Fibroblast of lung (primary cell): ENCODE measurements at regions not wholly inside any gene's neighbourhood (a gene's known extent, or its start where the extent isn't known, plus 50 kb on each side); places are given as distances from the start of the nearest gene placed in this dataset.
"Not testable (repeated sequence)": the region's sequence is repeated elsewhere in the genome, so short reads cannot be mapped to it uniquely, and the experiment has no call there.

Experiments used
- DNase-seq, 2 donors: peaks; one replicate each; pipeline versions ENCODE4 v3.0.0 to v3.0.0-alpha.2; 2010; ENCODE audit warnings: low read depth in 2 of 2
- H2AFZ ChIP-seq: 2 replicates; pipeline ENCODE4 v1.5.1; 2012; ENCODE audit warnings: low read length, control low read depth, inconsistent platforms
- H3K27ac ChIP-seq: 2 replicates; pipeline ENCODE4 v1.5.1; 2011; ENCODE audit warnings: low read length, control low read depth; ENCODE audit not compliant: insufficient read depth
- H3K27me3 ChIP-seq: 2 replicates; pipeline ENCODE4 v1.5.1; 2011; ENCODE audit warnings: mild to moderate bottlenecking, low read length; ENCODE audit not compliant: control insufficient read depth, insufficient read depth
- H3K36me3 ChIP-seq: 2 replicates; pipeline ENCODE4 v1.5.1; 2011; ENCODE audit warnings: low read length; ENCODE audit not compliant: control insufficient read depth, insufficient read depth
- H3K4me1 ChIP-seq: 2 replicates; pipeline ENCODE4 v1.5.1; 2011; ENCODE audit warnings: low read length; ENCODE audit not compliant: control insufficient read depth, insufficient read depth; ENCODE audit errors: extremely low read depth
- H3K4me2 ChIP-seq: 2 replicates; pipeline ENCODE4 v1.5.1; 2011; ENCODE audit warnings: low read length, control low read depth; ENCODE audit not compliant: insufficient read depth; ENCODE audit errors: extremely low read depth
- H3K4me3 ChIP-seq, 4 experiments: fragments of 200-600 bp in 1 of 4; sonication (generic) in 1 of 4; replicated peaks in 1 of 4; 2 replicates each; pipeline ENCODE4 v1.5.1; 2011 to 2016; ENCODE audit warnings: low read length in 4 of 4, low read depth in 3 of 4, mild to moderate bottlenecking in 3 of 4, control low read depth in 2 of 4, inconsistent platforms in 1 of 4, mixed read lengths in 1 of 4; ENCODE audit not compliant: insufficient read depth in 1 of 4; ENCODE audit errors: control extremely low read depth in 1 of 4
- H3K79me2 ChIP-seq: 2 replicates; pipeline ENCODE4 v1.5.1; 2012; ENCODE audit warnings: mild to moderate bottlenecking, low read length, inconsistent platforms; ENCODE audit not compliant: control insufficient read depth, insufficient read depth
- H3K9ac ChIP-seq: 2 replicates; pipeline ENCODE4 v1.5.1; 2011; ENCODE audit warnings: mild to moderate bottlenecking, low read length, control low read depth; ENCODE audit not compliant: insufficient read depth
- H3K9me3 ChIP-seq: 2 replicates; pipeline ENCODE4 v1.5.1; 2012; ENCODE audit warnings: low read depth, low read length; ENCODE audit not compliant: control insufficient read depth, insufficient read depth
- H4K20me1 ChIP-seq: 2 replicates; pipeline ENCODE4 v1.5.1; 2011; ENCODE audit warnings: low read length; ENCODE audit not compliant: control insufficient read depth, insufficient read depth; ENCODE audit errors: extremely low read depth
- CTCF ChIP-seq, 2 donors: IDR thresholded peaks in 1 of 2; conservative IDR thresholded peaks in 1 of 2; 1 replicate in 1 of 2; 2 replicates in 1 of 2; pipeline ENCODE4 v1.5.1; 2011 to 2012; ENCODE audit warnings: low read length in 2 of 2, control low read depth in 1 of 2, inconsistent platforms in 1 of 2, low read depth in 1 of 2, mild to moderate bottlenecking in 1 of 2
- EZH2 ChIP-seq: IDR thresholded peaks from 2 replicates; pipeline ENCODE4 v1.5.1; 2012; ENCODE audit warnings: low read length, control low read depth, mild to moderate bottlenecking; ENCODE audit errors: missing control alignments

GRCh38 chr14:45897439-45897838 is 644.4 kb upstream of the MIS18BP1 start:
- no peak overlapping the region for H3K4me2 ChIP-seq
- no peak overlapping the region for H2AFZ ChIP-seq
- H3K79me2 ChIP-seq = no peaks in the 10 kb centered on the region
- H3K27ac ChIP-seq = no peak overlapping the region
- H3K27me3 ChIP-seq = no peaks in the 10 kb centered on the region
- no peak for DNase-seq
- H3K4me3 ChIP-seq = no peak overlapping the region
- no peaks in the 10 kb centered on the region for H3K9me3 ChIP-seq
- no peaks in the 10 kb centered on the region for H3K4me1 ChIP-seq
- TF ChIP-seq CTCF (conservative IDR thresholded peaks at IDR 0.05 in 1 of 2, IDR thresholded peaks at IDR 0.05 in 1 of 2; ENCODE audit: low read depth in 1 of 2, low read length in 2 of 2) = no peak
- no peak for TF ChIP-seq EZH2
- H4K20me1 ChIP-seq = no peaks in the 10 kb centered on the region
- no peak overlapping the region for H3K9ac ChIP-seq
- H3K36me3 ChIP-seq = no peaks in the 10 kb centered on the region

GRCh38 chr14:45893127-45893526 is 640.1 kb upstream of the MIS18BP1 start:
- no peaks in the 10 kb centered on the region for H4K20me1 ChIP-seq
- DNase-seq = no peak
- no peak overlapping the region for H3K4me2 ChIP-seq
- TF ChIP-seq EZH2 = no peak
- no peak for TF ChIP-seq CTCF (conservative IDR thresholded peaks at IDR 0.05 in 1 of 2, IDR thresholded peaks at IDR 0.05 in 1 of 2; ENCODE audit: low read depth in 1 of 2, low read length in 2 of 2)
- H3K9me3 ChIP-seq = no peaks in the 10 kb centered on the region
- H3K36me3 ChIP-seq = no peaks in the 10 kb centered on the region
- no peaks in the 10 kb centered on the region for H3K4me1 ChIP-seq
- H3K27me3 ChIP-seq = no peaks in the 10 kb centered on the region
- H3K9ac ChIP-seq = no peak overlapping the region
- no peak overlapping the region for H3K4me3 ChIP-seq
- no peaks in the 10 kb centered on the region for H3K79me2 ChIP-seq
- no peak overlapping the region for H3K27ac ChIP-seq
- H2AFZ ChIP-seq = no peak overlapping the region

- no peaks in the 10 kb centered on the region for H3K79me2 ChIP-seq
- no peak overlapping the region for H2AFZ ChIP-seq
- H3K4me1 ChIP-seq = no peaks in the 10 kb centered on the region
- H3K27ac ChIP-seq = no peak overlapping the region
- H3K9ac ChIP-seq = no peak overlapping the region
- no peaks in the 10 kb centered on the region for H3K9me3 ChIP-seq
- H3K36me3 ChIP-seq = no peaks in the 10 kb centered on the region
- TF ChIP-seq CTCF (conservative IDR thresholded peaks at IDR 0.05 in 1 of 2, IDR thresholded peaks at IDR 0.05 in 1 of 2; ENCODE audit: low read depth in 1 of 2, low read length in 2 of 2) (no peak), EZH2 (no peak)
- no peak overlapping the region for H3K4me2 ChIP-seq
- H3K4me3 ChIP-seq = no peak overlapping the region
- H3K27me3 ChIP-seq = no peaks in the 10 kb centered on the region
- H4K20me1 ChIP-seq = no peaks in the 10 kb centered on the region
- DNase-seq = no peak
These were observed 638.5 kb upstream of the MIS18BP1 start for GRCh38 chr14:45891417-45892080.

- H3K4me3 ChIP-seq, H3K27me3 ChIP-seq, DNase-seq, H2AFZ ChIP-seq, H3K4me1 ChIP-seq, H3K9ac ChIP-seq, H4K20me1 ChIP-seq, H3K36me3 ChIP-seq, H3K9me3 ChIP-seq, H3K27ac ChIP-seq, H3K79me2 ChIP-seq, H3K4me2 ChIP-seq: not testable (repeated sequence)
These were observed 635.8 kb upstream of the MIS18BP1 start for GRCh38 chr14:45888766-45889285.
